Sciatic nerve (tissue), 2 donors: ENCODE measurements at regions not wholly inside any gene's neighbourhood (a gene's known extent, or its start where the extent isn't known, plus 50 kb on each side); places are given as distances from the start of the nearest gene placed in this dataset.

ENCODE experiments used
- ATAC-seq: fragments of 200-7000 bp; cut with Tn5 transposase; one replicate; pipeline ENCODE4 v1.9.1; 2020; ENCODE audit warnings: mild to moderate bottlenecking, moderate library complexity
- DNase-seq: peaks from one replicate; pipeline ENCODE4 v3.0.0-alpha.2; 2020; ENCODE audit warnings: low spot score
- intact Hi-C: fragments of 100-400 bp; cut with DNase I; formaldehyde crosslinking; loops from one replicate; pipeline ENCODE4 v1.14.2; 2022
- donor health status: DM: no; HTN: no; CAD: no.
- donor health status: DM: no; HTN: no; CAD: no.

DNA sequence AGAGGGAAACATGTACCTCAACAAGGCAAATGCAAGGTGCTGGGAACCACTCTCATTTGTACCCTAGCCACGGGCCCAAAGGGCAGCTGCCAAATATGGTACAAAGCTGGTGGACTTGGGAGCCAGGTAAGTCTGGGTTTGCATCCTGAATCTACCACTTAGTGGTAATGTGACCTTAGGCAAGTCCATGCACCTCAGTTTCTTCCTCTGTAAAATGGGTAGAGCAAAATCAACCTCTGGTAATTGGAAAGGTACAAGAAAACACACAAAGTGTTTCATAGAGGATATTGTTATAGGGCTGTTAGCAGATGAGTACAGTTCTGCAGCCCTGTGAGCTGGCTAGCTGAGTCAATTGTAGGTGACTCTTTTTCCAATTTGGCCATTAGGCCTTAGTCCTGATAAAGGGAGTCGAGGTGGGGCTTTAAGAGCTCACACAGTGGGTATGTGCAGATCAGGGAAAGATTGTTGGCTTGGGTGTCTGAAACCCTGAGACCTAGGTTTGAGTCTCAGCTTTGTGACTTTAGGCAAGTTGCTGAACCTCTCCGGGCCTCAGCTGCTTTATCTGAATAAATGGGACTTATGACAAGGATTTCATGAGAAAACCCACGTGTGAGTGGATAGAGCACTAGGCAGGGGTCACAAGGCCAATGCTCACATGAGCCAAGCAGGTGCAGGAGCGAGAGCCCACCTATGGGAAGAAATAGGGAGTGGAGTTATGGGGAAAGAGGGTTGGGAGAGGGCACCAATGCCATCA lies 121.3 kb upstream of the GDF10 start:
- intact Hi-C loops = no loop called here
- no peak for ATAC-seq
- DNase-seq = no peak

DNA sequence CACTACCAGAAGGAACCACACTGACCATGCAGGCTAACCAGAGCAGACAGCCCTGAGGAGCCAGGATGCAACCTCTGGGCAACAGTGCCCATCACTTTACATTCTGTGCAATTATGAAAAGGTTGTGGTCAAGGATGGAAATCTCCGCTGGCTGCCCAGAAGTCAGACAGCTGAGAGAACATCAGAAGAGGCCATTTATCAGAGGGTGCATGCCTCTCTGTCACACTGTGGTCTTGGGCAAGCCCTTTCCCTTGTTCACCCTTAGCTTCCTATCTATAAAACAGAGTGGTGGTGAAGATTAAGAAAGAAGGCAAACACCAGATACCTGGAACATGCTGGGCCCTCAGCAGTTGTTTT lies 120.7 kb upstream of the GDF10 start:
- ATAC-seq = no peak
- DNase-seq = no peak
- intact Hi-C loops = no loop called here

DNA sequence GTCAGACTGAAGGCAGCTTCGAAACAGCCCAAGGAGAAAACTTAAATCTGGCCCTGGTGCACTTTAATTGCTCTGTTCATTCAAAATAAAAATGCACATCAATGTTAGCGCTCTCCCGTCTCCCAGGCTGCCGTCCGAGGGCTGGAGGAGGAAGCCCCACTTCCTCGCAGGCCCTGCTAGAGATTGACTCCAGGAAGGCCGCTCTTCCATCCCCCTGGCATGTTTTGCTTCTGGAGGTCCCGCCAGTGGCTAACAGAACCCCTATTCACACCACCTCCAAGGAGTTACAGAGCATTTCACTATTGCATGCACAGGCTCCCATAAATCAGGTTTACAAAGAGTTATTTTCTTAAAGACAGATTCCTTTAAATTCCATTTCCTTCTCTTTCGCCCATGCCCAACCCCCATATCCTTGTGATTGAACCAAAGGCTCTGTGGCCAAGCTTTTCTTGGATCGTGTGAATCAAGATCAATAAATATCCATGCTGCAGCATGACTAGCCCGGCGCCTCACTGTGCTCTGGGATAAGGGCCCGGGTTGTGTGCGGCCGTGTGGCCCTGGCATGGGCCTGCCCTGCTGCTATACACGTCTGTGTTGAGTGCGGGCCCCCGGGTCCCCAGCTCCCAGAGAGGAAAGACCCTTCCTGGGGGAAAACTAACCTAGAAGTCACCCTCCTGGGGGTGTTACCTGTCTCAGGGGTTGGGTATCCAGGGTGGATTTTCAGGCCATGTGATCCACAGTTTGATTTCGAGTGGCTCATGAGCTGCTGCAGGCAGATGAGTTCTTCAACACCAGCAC lies 118.7 kb upstream of the GDF10 start:
- intact Hi-C loops = no loop called here
- no peak for DNase-seq
- no peak for ATAC-seq

DNA sequence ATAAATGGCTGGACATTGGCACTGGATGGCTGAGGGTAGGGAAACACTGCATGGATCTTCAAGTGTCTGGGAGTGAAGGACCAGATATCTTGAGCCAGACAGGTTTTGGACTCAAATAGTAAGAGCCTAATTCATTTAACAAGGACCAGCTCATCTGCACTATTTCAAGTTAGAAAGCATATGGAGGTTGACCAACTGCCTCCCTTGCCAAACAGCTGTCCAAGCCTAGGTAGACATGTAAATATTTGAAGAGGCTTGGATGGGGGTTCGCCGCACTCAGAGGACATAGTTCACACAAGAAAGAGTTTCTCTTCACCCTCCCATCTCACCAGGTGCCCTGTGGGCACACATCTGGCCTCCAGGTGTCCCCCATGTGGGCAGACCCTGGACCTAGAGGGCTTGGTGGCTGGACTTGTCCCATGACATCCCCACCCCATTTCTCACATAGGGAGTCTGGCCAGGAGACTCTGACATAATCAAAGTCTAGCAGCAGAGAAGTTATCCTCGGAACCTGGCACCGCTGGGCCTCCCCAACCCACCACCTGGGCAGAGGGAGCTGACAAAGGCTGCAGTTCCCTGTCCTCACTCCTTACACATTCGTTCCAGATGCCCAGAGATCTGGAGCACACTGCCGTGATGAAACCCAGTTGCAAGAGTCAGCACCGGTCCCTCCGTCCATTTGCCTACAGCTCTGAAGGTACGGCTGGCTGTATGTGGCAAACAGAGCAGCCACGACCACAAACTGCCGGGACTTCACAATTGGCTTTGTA lies 116.9 kb upstream of the GDF10 start:
- DNase-seq (no peak), ATAC-seq (no peak)
- intact Hi-C loops = no loop called here

DNA sequence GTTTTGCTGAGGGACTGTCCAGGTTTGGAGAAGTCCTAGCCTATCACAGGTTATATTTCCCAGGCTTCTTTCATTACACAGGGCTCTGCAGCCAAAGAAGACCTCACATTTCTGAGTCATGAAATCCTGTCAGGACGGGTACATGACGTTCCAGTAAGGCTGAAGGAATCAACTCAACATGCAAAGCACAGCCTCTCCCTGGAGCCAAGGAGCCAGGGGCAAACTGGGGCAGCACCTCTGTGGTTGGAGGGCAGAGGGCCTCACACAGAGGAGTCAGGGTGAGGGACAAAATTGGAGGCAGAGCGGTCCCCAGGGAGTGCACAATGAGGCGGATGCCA lies 116.3 kb upstream of the GDF10 start:
- intact Hi-C loops = no loop called here
- DNase-seq = no peak
- peak; percentile 65 for ATAC-seq

DNA sequence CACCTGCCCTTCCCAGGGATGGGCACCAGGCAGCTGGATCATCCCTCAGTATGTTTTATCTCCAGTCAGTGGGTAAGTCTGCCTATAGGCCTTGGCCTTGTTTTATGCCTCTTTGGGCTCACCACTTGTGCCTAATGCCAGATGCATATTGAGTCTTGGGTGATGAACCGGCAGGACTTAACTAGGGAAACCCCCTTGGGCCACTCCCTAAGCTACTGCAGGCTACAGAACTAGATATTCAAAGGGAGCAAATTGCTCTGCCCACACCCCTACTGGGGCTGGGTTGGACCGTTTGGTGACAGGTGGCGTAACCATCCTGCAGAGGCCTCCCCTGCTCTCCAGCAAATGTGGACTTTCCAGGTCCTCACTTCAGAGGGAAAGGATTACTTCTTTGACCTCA lies 115.7 kb upstream of the GDF10 start:
- intact Hi-C loops = no loop called here
- no peak for ATAC-seq
- DNase-seq = no peak

DNA sequence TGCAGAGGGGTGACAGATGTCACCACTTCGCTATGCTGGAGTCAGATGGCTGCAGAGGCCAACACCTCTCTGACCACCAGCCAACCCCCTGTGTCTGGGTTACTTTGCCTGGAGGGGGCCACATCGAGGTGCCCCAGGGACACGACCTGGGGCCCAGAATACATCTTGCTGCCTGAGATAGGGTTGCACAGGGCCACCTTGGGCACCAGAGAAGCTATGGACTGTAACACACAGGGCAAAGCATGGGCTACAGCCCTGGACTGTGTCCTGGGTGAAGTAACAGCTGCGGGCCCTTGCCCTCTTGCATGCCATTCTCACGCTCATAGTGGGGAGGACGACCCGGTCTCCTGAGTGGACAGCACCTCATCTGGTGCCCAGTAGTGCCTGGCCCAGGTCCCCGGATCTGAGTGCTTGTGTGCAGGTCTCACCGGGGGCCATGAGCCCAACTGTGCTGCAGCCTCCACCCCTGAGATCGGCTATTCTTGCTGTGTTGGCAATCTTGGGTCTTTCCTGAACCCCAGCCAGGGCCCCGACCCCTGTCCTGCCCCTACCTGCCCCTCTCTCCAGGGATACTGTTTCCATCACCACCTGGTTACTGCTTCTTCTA lies 115.2 kb upstream of the GDF10 start:
- ATAC-seq (peak; percentile 6), DNase-seq (no peak)
- intact Hi-C loops = no loop called here

DNA sequence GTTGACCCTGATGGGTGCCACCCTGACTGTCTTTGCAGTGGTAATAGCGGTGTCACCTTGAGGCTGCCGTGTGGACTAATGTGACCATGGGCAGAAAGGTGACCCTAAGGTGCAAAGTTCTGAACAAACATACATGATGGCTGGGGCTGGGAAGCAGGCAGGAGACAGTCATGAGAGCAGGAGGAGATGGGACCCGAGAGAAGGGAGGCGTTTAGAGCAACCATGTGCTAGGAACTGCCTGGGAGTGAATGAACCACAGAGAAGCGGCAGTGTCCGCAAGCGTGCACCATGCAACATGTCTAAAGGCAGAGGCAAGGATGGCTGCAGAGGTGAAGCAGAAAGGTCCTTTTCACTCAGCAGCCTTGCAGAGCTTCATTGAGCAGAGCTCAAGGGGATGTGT lies 113.1 kb upstream of the GDF10 start:
- DNase-seq = no peak
- intact Hi-C loops = no loop called here
- ATAC-seq = no peak

DNA sequence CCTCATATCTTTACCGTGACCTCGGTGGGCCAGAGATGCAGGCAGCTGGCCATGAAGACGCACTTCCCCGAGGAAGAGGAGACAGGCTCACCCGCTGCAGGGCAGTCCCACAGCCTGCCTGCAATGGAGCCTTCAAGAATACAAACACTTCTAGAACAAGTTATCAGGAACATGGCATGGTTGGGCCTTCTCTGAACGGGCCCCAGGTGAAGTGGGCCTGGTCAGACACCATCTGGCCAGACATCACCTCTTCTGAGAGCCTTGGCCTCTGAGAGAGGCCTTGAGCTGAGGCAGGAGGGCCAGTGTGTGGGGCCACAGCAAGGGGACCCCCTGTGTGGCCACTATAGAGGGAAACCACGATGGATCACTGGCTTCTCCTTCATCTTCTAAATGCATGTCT lies 112.4 kb upstream of the GDF10 start:
- DNase-seq = no peak
- intact Hi-C loops = no loop called here
- ATAC-seq = no peak

DNA sequence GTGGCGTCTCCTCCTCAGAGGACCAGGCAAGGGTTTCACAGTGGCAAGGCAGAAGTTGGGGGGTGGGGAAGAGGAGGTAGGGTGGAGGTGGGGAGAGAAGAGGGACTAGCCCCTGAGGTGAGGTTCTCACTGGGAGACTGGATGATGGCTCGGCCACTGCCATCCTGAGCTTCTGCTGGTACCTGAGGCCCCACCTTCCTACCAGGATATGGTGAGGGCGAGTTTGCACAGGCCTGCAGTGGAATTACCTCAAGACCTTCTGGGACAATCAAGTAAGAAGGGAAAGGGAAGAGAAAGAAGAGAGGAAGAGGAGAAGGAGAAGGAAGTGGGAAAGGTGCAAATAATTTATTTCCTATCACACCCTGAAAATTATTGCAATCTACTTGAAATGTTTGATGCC lies 111.8 kb upstream of the GDF10 start:
- intact Hi-C loops = no loop called here
- ATAC-seq = no peak
- no peak for DNase-seq

DNA sequence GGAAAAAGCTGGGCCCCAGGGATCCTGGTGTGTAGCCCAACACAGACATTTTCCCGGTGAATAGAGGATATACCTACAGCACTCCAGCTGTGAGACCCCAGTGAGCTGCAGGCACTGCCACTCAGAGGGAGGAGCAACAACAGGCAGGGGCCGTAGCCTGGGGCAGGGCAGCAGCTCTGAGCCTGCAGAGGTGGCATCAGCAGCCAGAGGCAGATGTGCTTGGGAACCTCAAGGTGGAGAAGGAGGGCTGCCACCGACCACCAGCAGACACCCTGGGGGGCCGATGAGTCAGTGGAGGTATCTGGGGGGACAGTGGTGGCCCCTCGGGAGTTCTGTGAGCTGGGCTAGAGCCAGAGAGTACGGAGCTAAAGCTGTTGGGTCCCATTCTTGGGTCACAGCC lies 110.2 kb upstream of the GDF10 start:
- DNase-seq = no peak
- ATAC-seq = no peak
- intact Hi-C loops = no loop called here

DNA sequence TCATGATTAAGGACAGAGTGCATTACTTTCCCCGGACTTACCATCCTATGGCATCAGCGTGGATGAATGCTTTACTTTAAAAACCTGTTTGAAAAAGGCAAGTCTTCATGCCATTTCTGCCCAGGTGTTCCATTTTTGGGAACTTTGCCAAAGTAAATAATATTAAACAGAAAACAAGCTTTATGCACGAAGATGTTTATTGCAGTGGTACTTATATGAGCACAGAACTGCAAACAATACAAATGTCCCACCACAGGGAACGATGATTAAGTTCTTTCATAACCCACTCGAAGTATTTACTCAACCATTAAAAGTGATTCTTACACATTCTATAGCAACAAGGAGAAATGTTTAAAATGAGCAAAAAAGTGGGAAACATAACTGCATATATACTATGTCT lies 109.7 kb upstream of the GDF10 start:
- no peak for ATAC-seq
- intact Hi-C loops = no loop called here

DNA sequence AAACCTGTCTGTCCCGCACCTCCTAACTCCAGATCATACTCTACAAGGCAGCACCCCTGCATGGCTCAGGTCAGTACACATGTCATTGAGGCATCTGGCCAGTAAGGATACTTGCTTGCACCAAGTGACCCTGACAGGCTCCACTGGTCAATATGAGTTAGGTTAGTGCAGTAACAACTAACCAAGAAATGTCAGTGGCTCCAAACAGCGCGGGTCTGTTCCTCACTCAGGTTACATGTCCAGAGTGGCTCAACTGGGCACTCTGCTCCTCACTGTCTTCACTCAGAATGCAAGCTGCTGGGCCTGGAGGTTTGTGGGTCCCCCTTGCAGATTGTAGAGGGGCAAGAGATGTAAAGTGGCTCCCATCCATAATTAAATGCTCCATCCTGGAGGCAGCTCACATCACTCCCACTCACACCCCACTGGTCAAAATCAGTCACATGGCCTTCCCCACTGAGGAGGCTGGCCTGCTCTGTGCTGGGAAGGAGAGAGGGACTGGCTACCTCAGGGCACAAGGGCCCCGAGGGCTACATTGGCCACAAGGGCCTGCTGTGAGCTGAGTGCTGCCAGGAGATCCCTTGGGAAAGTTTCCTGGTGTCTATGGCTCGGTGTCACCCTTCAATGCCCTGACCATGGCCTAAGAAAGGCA lies 109.1 kb upstream of the GDF10 start:
- intact Hi-C loops = no loop called here
- ATAC-seq (no peak), DNase-seq (no peak)

More for the DNA sequence above, 109.7 kb upstream of the GDF10 start:
- DNase-seq = no peak

DNA sequence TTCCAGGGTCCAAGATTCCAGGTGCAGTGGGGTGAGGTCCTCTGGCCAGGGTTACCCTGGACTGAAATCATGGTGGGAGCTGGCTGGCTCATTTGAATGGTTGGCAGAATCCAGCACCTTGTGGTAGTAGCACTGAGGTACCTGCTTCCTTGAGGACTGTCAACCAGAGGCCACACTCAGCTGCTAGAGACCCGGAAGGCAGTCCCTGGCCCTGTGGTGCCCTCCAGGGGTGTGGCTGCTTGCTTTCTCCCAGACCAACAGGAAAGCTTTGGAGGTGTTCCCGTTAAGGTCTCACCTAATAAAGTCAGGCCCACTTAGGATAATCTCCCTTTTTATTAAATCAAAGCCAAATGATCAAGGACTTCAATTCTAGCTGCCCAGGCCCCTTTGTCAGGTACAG lies 107.7 kb upstream of the GDF10 start:
- ATAC-seq = no peak
- DNase-seq = no peak
- intact Hi-C loops = no loop called here

DNA sequence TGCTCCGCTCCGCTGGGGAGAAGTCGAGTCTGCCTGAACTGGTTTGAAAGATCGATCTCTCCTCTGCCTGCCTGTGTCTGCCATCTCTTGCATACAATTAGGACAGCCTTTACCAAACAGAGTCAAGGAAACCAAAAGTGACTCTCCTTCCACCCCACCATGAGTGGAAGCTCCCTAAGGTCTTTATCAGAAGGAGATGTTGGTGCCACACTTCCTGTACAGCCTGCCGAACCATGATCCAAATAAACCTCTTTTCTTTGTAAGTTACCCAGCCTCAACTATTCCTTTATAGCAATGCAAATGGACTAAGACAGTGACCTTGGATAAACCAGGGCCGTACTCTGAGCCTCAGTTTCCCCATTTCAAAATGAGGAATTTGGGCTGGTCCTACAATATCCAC lies 106.3 kb upstream of the GDF10 start:
- DNase-seq = no peak
- intact Hi-C loops = no loop called here
- no peak for ATAC-seq

DNA sequence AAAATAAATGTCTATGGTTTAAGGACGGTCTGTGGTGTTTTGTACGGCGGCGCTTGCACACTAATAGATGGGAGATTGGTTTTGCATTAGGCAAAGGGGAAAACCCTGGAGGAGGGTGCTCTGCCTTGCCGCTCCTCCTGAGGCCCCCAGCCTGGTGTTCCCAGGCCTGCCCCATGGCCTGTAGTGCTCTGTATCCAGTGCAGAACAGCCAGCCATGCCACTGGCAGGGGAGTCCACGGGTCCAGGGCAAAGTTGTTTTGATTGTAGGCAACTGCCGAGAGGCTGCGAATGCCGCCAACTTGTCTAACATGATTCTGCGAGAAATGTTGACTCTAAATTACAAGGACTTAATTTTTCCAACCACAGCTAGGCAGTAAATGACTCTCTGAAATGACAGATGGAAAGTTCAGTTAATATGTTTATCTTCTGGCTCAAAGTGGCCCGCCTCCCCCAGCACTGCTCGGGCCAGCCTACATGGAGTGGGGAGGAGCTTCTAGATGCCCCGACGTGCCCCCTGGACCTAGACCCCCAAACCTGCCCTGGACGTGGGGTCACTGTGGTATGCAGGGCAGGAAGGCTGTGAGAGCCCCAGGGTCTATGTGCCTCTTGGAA lies 104.6 kb upstream of the GDF10 start:
- intact Hi-C loops = no loop called here
- ATAC-seq (no peak), DNase-seq (no peak)

DNA sequence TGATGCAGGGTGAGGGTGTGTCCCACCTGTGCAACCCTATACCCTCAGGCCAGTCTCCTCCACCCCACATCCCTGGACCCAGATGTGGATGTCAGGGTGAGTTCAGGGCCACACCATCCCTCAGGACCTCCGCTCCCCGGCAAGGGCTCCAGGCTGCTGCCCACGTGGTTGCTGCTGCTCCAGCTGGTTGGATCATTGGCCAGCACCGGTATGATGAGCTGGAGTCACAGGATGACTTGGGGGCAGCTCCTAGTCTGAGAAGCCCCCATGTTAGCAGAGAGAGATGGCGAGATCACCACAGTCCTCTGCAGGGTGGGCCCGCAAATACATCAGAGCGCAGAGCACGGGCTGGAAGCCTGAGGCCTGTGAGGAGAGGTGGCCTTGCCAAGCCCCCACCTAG lies 103.3 kb upstream of the GDF10 start:
- ATAC-seq (no peak), DNase-seq (no peak)
- intact Hi-C loops = no loop called here

DNA sequence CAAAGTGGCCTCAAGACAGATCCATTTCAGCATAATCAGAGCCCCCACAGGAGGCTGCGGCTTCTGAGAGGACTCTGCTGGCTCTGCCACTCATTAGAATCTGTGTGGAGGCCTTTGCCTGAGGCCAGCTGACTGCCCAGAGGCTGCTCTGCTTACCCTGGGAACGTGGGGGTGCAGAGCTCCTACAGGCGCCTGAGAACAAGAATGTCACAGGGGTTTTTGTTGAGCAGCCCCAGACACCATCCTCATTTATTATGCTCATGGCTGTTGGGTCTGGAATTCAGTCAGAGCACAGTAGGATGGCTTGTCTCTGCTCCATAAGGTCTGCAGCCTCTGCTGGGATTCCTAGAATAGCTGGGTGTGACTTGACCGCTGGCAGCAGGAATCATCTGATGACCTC lies 101.8 kb upstream of the GDF10 start:
- ATAC-seq (no peak), DNase-seq (no peak)
- intact Hi-C loops = no loop called here

DNA sequence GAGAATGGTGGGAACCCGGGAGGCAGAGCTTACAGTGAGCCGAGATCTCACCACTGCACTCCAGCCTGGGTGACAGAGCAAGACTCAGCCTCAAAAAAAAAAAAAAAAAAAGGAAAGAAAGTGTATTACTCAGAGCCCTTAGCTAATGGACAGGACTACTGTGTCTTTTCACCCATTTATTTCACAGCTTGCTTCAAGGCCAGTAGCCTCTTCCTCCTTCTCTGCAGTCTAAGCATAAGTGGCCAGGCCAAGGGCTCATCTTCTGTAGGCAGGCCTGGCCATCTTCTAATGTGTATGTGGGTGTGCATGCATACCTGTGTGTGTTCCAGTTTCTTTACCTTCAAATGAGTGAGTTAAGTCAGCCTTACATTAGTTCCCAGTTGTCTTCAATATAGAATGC lies 94.8 kb upstream of the GDF10 start:
- intact Hi-C loops = no loop called here
- ATAC-seq (no peak), DNase-seq (no peak)
